ENCODE measurements at regions not wholly inside any gene's neighbourhood (a gene's known extent, or its start where the extent isn't known, plus 50 kb on each side); places are given as distances from the start of the nearest gene placed in this dataset.

- Histone ChIP-seq H3K27ac (no peak overlapping the region), H3K4me2 (ENCODE audit: unreplicated experiment) (no peak overlapping the region), H3K4me1 (ENCODE audit: insufficient read depth) (no peaks in the 10 kb centered on the region), H3K36me3 (ENCODE audit: low read depth) (no peaks in the 10 kb centered on the region), H4K20me1 (ENCODE audit: insufficient read depth) (no peaks in the 10 kb centered on the region), H3K79me2 (ENCODE audit: insufficient read depth) (no peaks in the 10 kb centered on the region), H2AFZ (no peak overlapping the region), H3K9ac (no peak overlapping the region), H3K9me2 (ENCODE audit: insufficient read depth) (no peaks in the 10 kb centered on the region), H3K4me3 (no peak overlapping the region), H3F3A (ENCODE audit: insufficient read depth) (no peaks in the 10 kb centered on the region), H3K27me3 (replicated peaks; ENCODE audit: insufficient read depth) (no peaks in the 10 kb centered on the region), H3K9me3 (ENCODE audit: low read depth) (no peaks in the 10 kb centered on the region)
- DNase-seq, result no peak
- TF ChIP-seq EZH2 (IDR thresholded peaks at IDR 0.05; ENCODE audit: insufficient read depth, poor library complexity, severe bottlenecking), result no peak
- no peak for TF ChIP-seq EZH2phosphoT487 (IDR thresholded peaks at IDR 0.05; ENCODE audit: insufficient read depth, low read depth)
- in situ Hi-C loops (cut with MboI), result no loop called here
- WGBS, 2 experiments (ENCODE audit: low coverage in 1 of 2, low lambda C conversion rate in 2 of 2, missing lambda C conversion rate in 2 of 2), result 39 to 41% methylated on average over 2 of the region's 2 CpGs
Measured at GRCh38 chr22:47515384-47516125, 753.1 kb downstream of the TBC1D22A start.

DNA sequence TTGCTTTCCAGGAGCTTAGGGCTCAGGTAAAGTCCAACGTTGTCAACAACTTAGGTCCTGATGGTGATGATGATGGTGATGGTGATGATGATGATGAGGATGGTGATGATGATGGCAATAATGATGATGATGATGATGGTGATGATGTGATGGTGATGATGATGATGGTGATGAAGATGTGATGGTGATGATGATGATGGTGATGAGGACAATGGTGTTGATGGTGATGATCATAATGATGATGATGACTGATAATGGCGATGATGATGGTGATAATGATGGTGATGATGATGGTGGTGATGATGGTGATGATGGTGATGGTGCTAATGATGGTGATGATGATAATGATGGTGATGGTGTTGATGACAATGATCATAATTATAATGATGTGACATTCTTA, 750.2 kb downstream of the TBC1D22A start:
- Histone ChIP-seq H3K79me2 (ENCODE audit: insufficient read depth) (no peaks in the 10 kb centered on the region), H2AFZ (no peak overlapping the region), H3K4me2 (ENCODE audit: unreplicated experiment) (no peak overlapping the region), H3K4me3 (no peak overlapping the region), H3K36me3 (ENCODE audit: low read depth) (no peaks in the 10 kb centered on the region), H3K9me3 (ENCODE audit: low read depth) (no peaks in the 10 kb centered on the region), H3K27ac (no peak overlapping the region), H3K9ac (no peak overlapping the region), H3K4me1 (ENCODE audit: insufficient read depth) (no peaks in the 10 kb centered on the region), H4K20me1 (ENCODE audit: insufficient read depth) (no peaks in the 10 kb centered on the region), H3F3A (ENCODE audit: insufficient read depth) (no peaks in the 10 kb centered on the region), H3K9me2 (ENCODE audit: insufficient read depth) (no peaks in the 10 kb centered on the region), H3K27me3 (replicated peaks; ENCODE audit: insufficient read depth) (no peaks in the 10 kb centered on the region)
- in situ Hi-C loops (cut with MboI), result no loop called here
- DNase-seq, result no peak
- WGBS, 2 experiments (ENCODE audit: low coverage in 1 of 2, low lambda C conversion rate in 2 of 2, missing lambda C conversion rate in 2 of 2), result 15 to 16% methylated on average over 2 of the region's 2 CpGs
- TF ChIP-seq EZH2 (IDR thresholded peaks at IDR 0.05; ENCODE audit: insufficient read depth, poor library complexity, severe bottlenecking) (no peak), EZH2phosphoT487 (IDR thresholded peaks at IDR 0.05; ENCODE audit: insufficient read depth, low read depth) (no peak)

- TF ChIP-seq EZH2 (IDR thresholded peaks at IDR 0.05; ENCODE audit: insufficient read depth, poor library complexity, severe bottlenecking), result no peak
- TF ChIP-seq EZH2phosphoT487 (IDR thresholded peaks at IDR 0.05; ENCODE audit: insufficient read depth, low read depth), result no peak
- no peaks in the 10 kb centered on the region for H3K79me2 ChIP-seq (ENCODE audit: insufficient read depth)
- no peaks in the 10 kb centered on the region for H3K36me3 ChIP-seq (ENCODE audit: low read depth)
- no peak overlapping the region for H2AFZ ChIP-seq
- no peaks in the 10 kb centered on the region for H3K9me2 ChIP-seq (ENCODE audit: insufficient read depth)
- in situ Hi-C loops (cut with MboI), result no loop called here
- no peak overlapping the region for H3K4me3 ChIP-seq
- no peaks in the 10 kb centered on the region for H4K20me1 ChIP-seq (ENCODE audit: insufficient read depth)
- H3K9ac ChIP-seq, result no peak overlapping the region
- H3K27ac ChIP-seq, result no peak overlapping the region
- no peak overlapping the region for H3K4me2 ChIP-seq (ENCODE audit: unreplicated experiment)
- H3K4me1 ChIP-seq (ENCODE audit: insufficient read depth), result no peaks in the 10 kb centered on the region
- H3K9me3 ChIP-seq (ENCODE audit: low read depth), result no peaks in the 10 kb centered on the region
- DNase-seq, result no peak
- WGBS, 2 experiments (ENCODE audit: low coverage in 1 of 2, low lambda C conversion rate in 2 of 2, missing lambda C conversion rate in 2 of 2), result 28 to 31% methylated on average over 3 of the region's 3 CpGs
- H3F3A ChIP-seq (ENCODE audit: insufficient read depth), result no peaks in the 10 kb centered on the region
- H3K27me3 ChIP-seq (replicated peaks; ENCODE audit: insufficient read depth), result no peaks in the 10 kb centered on the region
Measured at GRCh38 chr22:47504962-47505361, 742.5 kb downstream of the TBC1D22A start.

DNA sequence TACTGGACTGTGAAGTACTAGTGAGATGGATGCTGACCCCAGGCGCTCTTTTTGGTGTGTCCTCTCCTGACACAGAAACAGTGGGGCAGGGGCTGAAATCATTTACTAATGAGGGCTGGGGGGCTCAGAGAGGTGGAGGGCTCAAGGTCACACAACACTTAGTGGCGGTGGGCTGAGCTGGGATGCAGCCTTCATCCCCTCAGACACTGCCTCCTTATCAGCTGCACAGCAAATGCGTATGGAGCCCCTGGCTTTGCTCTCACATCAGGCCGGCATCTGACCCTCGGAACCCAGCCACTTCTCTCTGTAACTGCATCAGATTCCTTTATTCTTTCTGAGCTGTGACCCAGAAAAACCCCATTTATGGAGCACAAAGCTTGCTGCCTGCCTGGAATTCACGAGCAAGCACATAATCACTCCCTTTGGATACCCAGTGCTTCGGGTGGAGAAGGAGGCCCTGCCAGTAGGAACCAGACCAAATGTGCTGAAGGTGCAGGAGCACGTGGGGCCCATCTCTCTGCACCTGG, 736.6 kb downstream of the TBC1D22A start:
- WGBS, 2 experiments (ENCODE audit: low coverage in 1 of 2, low lambda C conversion rate in 2 of 2, missing lambda C conversion rate in 2 of 2), result 26 to 27% methylated on average over 8 of the region's 8 CpGs
- Histone ChIP-seq H3K27ac (no peak overlapping the region), H3K9me3 (ENCODE audit: low read depth) (no peaks in the 10 kb centered on the region), H3K4me1 (ENCODE audit: insufficient read depth) (no peaks in the 10 kb centered on the region), H4K20me1 (ENCODE audit: insufficient read depth) (no peaks in the 10 kb centered on the region), H3K9ac (no peak overlapping the region), H3K79me2 (ENCODE audit: insufficient read depth) (no peaks in the 10 kb centered on the region), H3F3A (ENCODE audit: insufficient read depth) (no peaks in the 10 kb centered on the region), H3K36me3 (ENCODE audit: low read depth) (no peaks in the 10 kb centered on the region), H3K9me2 (ENCODE audit: insufficient read depth) (no peaks in the 10 kb centered on the region), H3K4me3 (no peak overlapping the region), H3K27me3 (replicated peaks; ENCODE audit: insufficient read depth) (no peaks in the 10 kb centered on the region), H3K4me2 (ENCODE audit: unreplicated experiment) (no peak overlapping the region), H2AFZ (no peak overlapping the region)
- no peak for DNase-seq
- in situ Hi-C loops (cut with MboI), result no loop called here
- TF ChIP-seq EZH2phosphoT487 (IDR thresholded peaks at IDR 0.05; ENCODE audit: insufficient read depth, low read depth) (no peak), EZH2 (IDR thresholded peaks at IDR 0.05; ENCODE audit: insufficient read depth, poor library complexity, severe bottlenecking) (no peak)
